Glomerular visceral epithelial cell (primary cell): ENCODE measurements at regions not wholly inside any gene's neighbourhood (a gene's known extent, or its start where the extent isn't known, plus 50 kb on each side); places are given as distances from the start of the nearest gene placed in this dataset.
"Not testable (repeated sequence)": the region's sequence is repeated elsewhere in the genome, so short reads cannot be mapped to it uniquely, and the experiment has no call there.

Experiments used
- DNase-seq: peaks from one replicate; pipeline ENCODE4 v3.0.0-alpha.2; 2016; ENCODE audit errors: extremely low spot score

DNA sequence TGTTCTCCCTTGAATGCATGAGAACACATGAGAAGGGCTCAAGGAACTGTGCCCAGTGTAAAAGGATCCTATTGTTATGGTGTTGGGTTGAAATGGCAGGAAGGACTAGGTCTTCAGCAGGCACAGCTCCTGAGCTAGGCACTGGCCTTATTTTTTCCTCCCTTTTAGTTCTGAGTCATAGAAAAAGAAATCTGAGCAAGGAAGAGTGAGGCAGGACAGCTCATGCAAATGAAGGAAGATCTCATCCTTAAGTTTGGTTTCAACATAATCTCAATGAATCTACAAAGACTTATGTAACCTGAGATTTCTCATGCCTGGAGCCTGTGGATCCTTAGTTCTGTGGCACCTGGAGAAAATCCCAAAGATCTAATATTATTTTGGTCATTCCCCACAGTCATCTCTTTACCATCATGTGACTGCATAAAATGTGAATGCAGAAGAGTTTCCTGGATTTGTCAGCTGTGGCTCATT is 188.6 kb upstream of the TBL1XR1 start:
- peak; percentile 11 for DNase-seq

DNA sequence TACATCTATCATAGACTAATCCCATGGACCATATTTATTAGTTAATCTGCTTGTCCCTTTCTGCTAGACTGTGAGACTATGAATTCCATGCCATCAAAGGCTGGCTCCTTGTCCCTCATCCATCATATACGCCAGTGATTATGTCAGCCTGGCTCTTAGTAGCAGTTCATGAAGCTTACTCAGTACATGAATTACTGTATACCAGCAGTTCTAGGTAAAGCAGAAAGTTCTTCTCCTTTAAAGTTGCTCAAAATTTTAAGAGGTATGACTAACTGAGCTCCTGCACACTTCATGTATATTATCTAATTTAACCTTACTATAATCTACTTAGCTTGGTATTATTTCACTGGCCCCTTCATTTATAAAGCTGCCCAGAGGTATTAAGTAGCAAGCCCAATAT is 190.9 kb upstream of the TBL1XR1 start:
- DNase-seq, result no peak

DNA sequence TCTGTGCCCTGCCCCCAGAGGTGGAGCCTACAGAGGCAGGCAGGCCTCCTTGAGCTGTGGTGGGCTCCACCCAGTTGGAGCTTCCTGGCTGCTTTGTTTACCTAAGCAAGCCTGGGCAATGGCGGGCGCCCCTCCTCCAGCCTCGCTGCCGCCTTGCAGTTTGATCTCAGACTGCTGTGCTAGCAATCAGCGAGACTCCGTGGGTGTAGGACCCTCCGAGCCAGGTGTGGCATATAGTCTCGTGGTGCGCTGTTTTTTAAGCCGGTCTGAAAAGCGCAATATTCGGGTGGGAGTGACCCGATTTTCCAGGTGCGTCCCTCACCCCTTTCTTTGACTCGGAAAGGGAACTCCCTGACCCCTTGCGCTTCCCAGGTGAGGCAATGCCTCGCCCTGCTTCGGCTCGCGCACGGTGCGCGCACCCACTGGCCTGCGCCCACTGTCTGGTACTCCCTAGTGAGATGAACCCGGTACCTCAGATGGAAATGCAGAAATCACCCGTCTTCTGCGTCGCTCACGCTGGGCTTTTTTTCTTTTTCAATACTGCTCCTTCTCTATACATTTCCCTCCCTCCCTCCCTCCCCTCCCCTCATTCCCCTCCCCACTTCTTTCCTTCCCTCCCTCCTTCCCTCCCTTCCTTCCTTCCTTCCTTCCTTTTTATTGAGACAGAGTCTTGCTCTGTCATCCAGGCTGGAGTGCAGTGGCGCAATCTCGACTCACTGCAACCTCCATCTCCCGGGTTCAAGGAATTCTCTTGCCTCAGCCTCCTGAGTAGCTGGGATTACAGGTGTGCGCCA is 197.1 kb upstream of the TBL1XR1 start:
- DNase-seq, result not testable (repeated sequence)

DNA sequence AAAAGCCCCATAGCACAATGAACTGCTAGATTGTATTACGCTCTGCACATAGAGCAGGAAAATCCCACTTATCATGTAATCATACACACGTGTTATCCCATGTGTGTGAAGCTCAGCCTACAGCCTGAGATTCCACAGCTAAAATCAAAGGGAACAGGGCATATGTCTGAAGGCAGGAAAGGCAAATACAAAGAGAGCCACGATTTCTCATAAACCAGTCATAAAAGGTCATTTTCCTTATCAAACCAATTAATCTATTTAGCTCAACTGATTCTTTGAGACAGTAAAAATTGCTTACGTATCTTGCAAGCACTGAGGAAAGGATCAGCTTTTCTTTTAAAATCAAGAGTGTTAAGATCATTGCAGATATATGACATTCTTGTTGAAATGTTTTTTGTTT is 199.5 kb upstream of the TBL1XR1 start:
- no peak for DNase-seq

DNA sequence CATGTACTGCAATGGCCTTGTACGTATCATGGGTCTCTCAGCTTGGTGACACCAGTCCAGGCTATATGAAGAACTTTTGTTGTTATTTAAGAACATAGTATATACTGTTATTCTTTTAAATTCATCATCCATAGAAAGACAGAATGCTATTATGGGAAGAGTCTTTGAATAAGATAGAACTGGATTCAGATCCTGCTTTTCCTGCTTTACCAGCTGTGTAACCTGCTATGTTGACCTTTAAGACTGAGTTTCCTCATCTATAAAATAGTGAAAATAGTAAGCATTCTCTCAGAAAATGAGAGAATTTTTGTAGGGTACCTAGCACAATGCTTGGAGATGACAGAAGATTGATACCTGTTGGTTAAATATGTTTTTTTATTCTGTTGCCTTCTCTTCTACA is 204.1 kb upstream of the TBL1XR1 start:
- DNase-seq, result no peak

DNA sequence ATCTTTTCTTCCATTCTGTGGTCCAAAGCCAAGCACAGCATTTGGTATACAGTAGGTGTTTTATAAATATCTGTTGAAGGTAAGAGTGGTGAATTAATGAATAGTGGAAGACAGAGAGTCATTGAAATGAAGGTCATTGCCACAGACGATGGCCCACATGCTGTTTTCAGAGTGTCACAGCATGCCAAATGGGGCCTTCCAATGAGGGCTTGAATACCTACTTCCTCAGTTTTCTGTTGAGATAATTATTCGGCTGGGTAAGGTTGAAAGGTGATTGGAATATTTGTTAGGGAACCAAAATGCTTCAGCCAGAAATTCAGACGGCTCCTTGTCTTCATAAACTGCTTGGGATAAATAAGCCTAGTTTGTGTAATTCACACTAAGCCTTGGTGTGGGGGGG is 205.3 kb upstream of the TBL1XR1 start:
- DNase-seq, result no peak

DNA sequence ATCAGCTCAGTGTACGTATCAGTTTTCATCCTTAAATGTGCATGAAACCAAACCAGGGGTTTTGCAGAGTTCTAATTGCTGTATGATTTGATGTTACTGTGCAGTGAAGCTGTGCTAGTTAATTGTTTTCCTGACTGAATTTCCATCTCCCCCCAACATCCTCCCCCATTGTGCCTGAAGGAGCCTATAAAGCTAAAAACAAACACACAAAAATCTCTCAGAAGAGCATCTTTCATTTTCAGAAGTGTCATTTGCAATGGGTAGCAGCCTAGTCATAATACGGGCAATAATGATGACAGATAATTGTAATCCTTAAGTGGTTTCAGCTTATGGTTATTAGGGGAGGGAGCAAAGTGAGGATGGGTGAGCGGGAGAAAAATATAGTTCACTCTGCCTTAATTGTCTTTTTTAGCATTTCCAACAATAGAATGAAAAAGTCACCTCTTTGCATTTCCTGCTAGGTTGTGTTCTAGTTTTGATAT is 207.9 kb upstream of the TBL1XR1 start:
- no peak for DNase-seq

DNA sequence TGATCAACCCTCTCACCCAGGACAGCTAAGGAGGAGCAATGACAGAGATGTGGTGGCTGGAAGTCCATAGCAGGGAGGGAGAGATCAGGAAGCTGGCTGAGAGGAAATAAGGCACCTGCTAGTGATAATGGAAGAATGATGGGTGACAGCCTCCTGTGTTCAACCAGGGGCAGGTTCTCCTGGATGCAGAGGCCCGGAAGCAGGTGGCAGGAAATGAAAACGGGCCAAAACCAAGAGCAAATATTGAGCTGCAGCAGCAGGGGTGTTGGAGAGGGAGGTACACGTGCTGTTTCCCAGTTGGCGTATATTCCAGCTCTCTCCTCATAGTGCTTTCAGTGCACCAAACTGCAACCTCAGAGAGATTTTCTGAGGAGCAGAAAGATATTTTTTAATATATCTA is 213.4 kb upstream of the TBL1XR1 start:
- no peak for DNase-seq

DNA sequence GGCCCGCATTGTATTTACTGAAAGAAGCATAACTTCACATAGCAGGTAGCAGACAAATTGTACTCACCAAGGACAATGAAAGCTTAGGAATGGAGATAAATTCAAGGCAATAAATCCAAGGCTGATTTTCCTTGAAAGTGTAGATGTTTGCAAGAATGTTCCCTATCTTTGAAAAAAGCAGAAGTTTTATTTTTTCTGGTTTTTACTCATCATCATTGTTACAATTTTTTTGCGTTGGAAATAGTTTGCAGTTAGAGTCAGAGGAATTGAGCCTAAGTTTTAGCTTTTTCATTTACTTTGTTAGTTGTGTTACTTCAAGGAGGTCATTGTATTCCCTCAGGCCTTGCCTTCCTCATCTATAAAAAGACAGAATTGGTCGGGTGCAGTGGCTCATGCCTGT is 213.9 kb upstream of the TBL1XR1 start:
- DNase-seq, result no peak

DNA sequence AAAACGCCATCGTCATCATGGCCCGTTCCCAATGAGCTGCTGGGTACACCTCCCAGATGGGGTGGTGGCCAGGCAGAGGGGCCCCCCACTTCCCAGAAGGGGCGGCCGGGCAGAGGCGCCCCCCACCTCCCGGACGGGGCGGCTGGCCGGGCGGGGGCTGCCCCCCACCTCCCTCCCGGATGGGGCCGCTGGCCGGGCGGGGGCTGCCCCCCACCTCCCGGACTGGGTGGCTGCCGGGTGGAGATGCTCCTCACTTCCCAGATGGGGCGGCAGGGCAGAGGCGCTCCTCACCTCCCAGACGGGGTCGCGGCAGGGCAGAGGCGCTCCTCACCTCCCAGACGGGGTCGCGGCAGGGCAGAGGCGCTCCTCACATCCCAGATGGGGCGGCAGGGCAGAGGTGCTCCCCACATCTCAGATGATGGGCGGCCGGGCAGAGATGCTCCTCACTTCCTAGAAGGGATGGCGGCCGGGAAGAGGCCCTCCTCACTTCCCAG is 215.4 kb upstream of the TBL1XR1 start:
- DNase-seq, result not testable (repeated sequence)

DNA sequence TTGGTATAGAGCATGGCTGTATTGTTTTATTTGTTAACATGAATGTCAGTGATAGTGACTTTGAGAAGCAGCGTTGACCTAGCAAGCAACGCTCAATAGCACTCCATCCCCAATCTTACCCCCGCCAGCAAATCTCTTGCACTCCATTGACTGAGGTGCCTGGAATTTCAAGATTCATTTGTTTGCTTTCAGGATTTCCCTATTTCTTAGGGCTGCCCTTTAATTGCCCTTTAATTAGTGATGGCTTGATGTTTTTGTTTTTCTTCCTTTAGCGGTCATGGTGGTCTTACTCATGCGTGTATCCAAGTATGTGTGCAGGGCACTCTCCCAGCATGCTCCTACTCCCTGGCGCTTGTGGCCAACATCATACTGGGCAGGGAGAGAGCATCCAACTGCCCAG is 216.8 kb upstream of the TBL1XR1 start:
- no peak for DNase-seq

DNA sequence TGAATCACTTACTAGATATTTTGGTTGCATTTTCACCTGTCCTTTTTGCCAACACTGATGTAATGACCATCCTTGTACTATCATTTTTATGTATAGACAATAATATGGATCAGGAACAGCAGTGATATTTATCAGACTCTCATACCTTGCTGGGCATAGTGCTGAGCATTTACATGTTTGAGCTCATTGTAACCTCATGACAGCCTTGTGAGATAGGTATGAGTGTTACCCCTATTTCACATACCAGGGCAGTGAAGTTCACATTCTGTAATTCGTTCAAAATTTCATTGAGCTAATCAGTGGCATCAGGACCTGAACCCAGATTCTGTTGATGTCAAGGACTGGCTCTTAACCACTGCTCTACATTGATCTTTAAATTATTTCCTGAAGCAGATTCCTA is 221.5 kb upstream of the TBL1XR1 start:
- no peak for DNase-seq

DNA sequence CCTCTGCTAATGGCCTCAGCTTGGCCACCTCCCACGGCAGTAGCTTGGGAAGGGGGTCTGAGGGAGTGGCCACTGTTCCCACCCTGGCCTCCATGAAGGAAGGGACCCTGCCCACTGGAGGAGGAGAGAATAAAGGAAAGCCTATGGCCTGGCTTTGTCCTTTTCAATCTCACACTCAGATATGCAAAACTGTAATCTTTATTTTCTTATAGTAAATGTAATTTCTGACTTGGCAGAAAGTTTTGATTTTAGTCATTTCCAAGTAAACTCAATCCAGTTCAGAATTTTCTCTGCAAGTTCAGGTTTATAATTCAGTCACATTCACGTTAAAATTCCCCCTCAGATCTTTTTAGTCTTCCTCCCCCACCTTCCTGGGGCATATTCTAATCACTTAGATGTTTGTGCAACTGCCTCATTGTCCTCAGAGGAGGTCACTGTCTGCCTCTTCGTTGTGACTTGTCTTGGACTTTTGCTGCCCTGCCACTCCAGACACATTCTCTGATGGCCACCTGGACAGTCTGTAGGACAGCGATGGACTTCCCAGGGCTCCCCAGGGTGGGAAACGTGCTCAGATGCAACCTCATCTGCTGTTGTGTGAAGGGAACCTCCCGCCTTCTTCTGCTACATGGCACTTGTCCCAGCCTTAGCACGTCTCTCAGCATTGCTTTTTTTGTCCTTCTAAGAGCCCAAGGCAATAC is 222.8 kb upstream of the TBL1XR1 start:
- no peak for DNase-seq

DNA sequence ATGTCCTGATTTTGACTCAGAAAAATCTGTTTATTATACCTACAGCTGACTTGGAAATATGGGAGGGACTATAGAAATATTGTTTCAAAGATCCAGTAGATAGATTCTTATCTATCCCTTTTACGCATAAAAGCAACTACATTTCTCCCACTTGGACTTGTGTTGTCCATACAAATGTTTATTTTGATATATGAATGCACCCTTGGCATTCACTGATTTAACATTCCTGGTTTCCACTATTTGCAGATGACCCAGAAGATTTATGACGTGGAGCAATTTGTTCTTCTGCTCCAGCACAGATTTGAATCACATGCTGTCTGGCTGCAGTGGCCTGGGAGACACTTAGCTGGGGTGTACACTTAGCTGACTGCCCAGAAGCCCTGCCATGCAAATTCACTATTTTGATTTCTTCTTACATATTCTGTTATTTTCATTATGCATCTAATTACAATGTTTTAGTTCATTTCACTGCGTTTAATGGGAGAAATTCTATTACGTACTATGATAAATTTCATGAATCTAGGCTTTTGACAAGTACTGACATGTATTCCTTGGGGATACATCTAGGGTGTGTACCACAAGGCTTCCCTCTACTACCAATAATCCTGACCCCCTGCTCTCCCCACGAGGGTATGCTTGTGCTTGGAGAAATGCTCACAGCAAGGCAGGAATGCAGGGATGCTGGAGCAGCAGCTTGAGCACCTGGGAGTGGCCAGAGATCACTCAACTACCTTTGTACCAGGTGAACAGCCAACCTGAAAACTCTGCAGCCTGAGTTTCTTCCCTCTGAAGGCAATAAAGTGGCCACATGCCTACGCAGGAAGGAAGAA is 223.6 kb upstream of the TBL1XR1 start:
- DNase-seq, result no peak

DNA sequence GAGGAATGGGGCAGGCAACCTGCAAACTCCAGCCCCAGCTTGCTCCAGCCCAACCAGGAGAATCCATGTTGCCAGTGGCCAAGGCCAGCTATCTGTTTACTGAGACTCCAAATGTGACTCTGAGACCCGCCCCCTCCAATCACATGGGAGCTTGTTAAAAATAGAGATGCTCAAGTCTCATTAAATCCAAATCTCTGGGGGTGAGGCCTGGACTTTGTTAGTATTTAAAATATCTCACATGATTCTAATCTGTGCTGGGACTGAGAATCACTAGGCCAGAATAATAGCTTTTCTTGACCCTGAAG is 224.2 kb upstream of the TBL1XR1 start:
- DNase-seq, result no peak

DNA sequence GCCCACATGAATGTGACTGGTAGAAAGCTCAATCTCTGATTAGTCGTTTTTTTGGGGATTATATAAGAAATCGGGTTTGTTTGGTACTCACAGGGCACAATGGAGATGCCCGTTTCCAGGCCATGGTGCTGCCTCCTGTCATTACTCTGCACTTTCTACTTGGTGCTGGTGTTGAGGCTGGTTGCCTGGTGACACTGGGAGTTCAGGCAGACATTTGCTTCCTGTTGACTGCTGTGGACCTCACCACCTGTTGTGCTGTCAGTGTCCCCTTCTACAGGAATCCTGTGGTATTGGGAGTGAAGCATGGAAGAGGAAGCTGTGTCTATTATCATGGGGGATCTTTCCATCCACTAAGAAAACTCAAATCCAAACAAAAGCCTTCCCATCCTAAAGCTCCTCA is 227.2 kb upstream of the TBL1XR1 start:
- no peak for DNase-seq

DNA sequence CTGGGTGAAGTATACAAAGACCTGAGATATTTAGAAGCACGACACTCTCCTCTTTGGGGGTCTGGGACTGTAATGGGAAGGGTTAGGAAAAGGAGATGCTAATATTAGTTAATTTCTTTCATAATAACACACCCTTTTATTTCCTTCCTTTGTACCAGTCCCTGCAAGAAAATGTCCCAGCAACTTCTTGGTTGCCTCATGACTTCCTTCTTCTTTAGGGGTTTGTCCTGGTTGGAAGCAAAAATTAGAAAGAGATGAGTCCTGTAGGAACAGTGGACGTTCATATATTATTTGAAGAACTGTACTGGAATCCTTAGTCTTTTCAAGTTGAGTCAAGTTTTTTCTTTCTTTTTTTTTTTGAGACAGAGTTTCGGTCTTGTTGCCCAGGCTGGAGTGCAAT is 227.8 kb upstream of the TBL1XR1 start:
- no peak for DNase-seq

DNA sequence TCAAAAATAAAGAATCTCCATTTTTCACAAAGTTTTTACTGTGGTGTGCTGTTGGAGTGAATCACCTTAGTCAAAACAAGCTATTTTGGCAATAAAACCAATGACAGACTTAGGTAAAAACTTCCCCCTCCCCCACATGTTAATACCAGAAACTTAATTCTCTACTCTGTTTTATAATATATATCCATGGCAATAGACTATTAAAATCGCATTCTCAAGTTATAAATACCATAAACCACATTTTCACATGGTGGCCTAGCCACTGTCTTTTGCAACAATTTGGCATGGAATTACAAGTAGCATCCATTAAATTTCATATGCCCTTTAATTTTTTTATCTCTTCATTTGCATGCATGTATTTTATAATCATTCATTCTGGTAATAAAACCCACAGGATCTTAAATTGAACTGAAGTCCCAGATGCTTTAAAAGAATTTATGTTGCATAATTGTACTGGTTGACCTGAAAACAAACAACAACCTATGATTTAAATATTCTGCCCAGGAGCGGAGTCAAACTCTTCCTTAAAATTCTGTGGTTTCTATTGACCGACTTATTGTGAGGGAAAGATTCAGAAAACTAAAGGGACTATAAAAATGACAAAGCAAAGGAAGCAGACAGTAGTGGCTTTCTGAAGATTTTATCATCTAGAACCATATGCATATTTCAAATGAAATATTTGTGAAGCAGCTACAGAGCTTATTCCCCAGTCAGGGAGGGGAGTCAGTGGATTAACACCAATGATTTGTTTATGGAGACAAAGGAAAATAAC is 229.0 kb upstream of the TBL1XR1 start:
- DNase-seq, result no peak

DNA sequence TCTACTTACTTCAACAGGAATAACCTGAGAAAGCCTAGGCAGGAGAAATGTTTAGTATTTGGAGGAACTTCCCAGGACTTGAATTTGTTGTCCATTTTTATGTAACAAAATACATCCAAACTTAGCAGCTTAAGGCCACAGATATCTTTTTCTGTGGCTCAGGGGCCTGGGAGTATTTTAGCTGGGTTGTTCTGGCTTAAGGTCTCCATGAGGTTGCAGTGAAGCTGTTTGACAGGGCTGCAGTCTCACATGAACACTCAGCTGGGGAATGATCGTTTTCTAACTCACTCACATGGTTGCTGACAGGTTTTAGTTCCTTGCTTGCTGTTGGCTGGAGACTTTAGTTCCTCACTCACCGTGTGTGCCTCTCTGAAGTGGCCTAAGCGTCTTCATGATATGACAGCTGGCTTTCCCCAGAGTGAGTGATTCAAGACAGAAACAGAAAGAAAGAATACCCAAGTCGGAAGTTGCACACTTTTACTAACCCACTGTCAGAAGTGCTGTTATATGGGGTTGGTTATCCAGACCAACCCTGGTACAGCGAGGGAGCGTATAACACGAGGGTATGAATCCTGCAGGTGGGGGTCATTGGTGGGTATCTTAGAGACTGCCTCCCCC is 229.7 kb upstream of the TBL1XR1 start:
- no peak for DNase-seq

DNA sequence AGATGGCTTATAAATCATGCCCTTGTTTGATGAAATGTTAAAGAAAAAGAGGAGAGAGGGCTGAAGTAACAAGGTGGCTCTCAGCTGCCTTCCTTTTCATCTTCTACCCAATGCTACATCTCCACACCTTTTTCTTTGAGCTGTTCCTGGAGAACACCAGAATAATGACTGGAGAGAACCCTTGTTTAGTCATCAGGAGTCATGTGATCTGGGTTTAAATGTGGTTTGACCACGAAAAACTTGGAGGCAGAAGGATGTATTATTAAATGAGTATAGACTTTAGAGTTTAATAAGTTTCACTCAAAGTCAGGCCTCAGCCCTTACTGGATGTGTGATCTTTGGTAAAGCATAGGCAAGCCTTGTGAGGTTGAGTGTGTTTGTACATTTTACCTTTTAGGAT is 230.3 kb upstream of the TBL1XR1 start:
- DNase-seq, result peak; percentile 35

DNA sequence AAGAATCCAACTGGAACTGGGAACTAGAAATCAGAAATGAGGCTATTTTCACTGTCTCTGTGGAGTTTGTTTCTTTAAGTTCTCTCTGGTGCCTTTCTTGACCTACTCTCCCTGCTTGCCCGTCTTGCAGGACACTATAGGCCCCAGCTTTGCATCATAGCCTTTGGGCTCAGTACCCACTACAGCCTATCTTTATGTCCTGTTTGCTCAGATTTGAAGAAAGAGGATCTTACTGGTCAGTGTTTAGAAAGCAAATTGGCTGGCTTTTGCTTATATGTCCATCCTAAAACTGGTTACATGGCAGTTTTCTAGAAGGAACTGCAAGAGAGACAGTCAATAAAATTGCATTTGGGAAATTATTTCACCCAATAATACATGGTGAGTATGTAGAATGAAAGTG is 231.8 kb upstream of the TBL1XR1 start:
- no peak for DNase-seq
